Dedifferentiated amniotic fluid mesenchymal stem cell (primary cell): ENCODE measurements at regions not wholly inside any gene's neighbourhood (a gene's known extent, or its start where the extent isn't known, plus 50 kb on each side); places are given as distances from the start of the nearest gene placed in this dataset.

Experiments
- DNase-seq: peaks from one replicate; pipeline ENCODE4 v3.0.0-alpha.2; 2016; ENCODE audit errors: extremely low spot score

GRCh38 chr2:217276433-217276832 is 416.6 kb upstream of the TNP1 start:
- no peak for DNase-seq

- no peak for DNase-seq
Observed at GRCh38 chr2:217275091-217275490, 415.2 kb upstream of the TNP1 start.

- DNase-seq: no peak
Observed at GRCh38 chr2:217274578-217274977, 414.7 kb upstream of the TNP1 start.

GRCh38 chr2:217273851-217274250 is 414.0 kb upstream of the TNP1 start:
- no peak for DNase-seq

GRCh38 chr2:217273162-217273561 is 413.3 kb upstream of the TNP1 start:
- no peak for DNase-seq

GRCh38 chr2:217271813-217272212 is 411.9 kb upstream of the TNP1 start:
- DNase-seq: no peak

- peak; percentile 31 for DNase-seq
Observed at GRCh38 chr2:217270485-217271121, 410.7 kb upstream of the TNP1 start.

GRCh38 chr2:217269701-217270484 is 410.0 kb upstream of the TNP1 start:
- no peak for DNase-seq

GRCh38 chr2:217268978-217269377 is 409.1 kb upstream of the TNP1 start:
- no peak for DNase-seq

GRCh38 chr2:217267758-217268157 is 407.9 kb upstream of the TNP1 start:
- no peak for DNase-seq

GRCh38 chr2:217263756-217264155 is 403.9 kb upstream of the TNP1 start:
- no peak for DNase-seq

- DNase-seq: no peak
Observed at GRCh38 chr2:217262911-217263310, 403.0 kb upstream of the TNP1 start.

- DNase-seq: no peak
Observed at GRCh38 chr2:217261452-217261851, 401.6 kb upstream of the TNP1 start.

GRCh38 chr2:217260441-217261115 is 400.7 kb upstream of the TNP1 start:
- no peak for DNase-seq

GRCh38 chr2:217258170-217258569 is 398.3 kb upstream of the TNP1 start:
- no peak for DNase-seq

- peak; percentile 90 for DNase-seq
Observed at GRCh38 chr2:217256251-217256650, 396.4 kb upstream of the TNP1 start.

GRCh38 chr2:217254111-217254510 is 394.2 kb upstream of the TNP1 start:
- no peak for DNase-seq

- DNase-seq: no peak
Observed at GRCh38 chr2:217252181-217252580, 392.3 kb upstream of the TNP1 start.

- DNase-seq: no peak
Observed at GRCh38 chr2:217250013-217250524, 390.2 kb upstream of the TNP1 start.

- DNase-seq: no peak
Observed at GRCh38 chr2:217249121-217250012, 389.5 kb upstream of the TNP1 start.

GRCh38 chr2:217248312-217248935 is 388.6 kb upstream of the TNP1 start:
- DNase-seq: no peak
